Breast epithelium (tissue), 4 donors: ENCODE measurements at regions not wholly inside any gene's neighbourhood (a gene's known extent, or its start where the extent isn't known, plus 50 kb on each side); places are given as distances from the start of the nearest gene placed in this dataset.

Experiments
- DNase-seq, 2 donors: peaks; one replicate each; pipeline ENCODE4 v3.0.0-alpha.2; 2019; ENCODE audit warnings: low spot score in 2 of 2
- H3K27ac ChIP-seq, 2 donors: fragments of 200-600 bp; sonication (generic) in 1 of 2; one replicate each; pipeline ENCODE4 v1.5.1; 2016 to 2019; ENCODE audit warnings: mild to moderate bottlenecking in 1 of 2
- H3K27me3 ChIP-seq, 2 donors: fragments of 200-600 bp; sonication (generic) in 1 of 2; one replicate each; pipeline versions ENCODE4 v1.5.1 to v1.6.0; 2017 to 2019; ENCODE audit warnings: control low read depth in 1 of 2, mild to moderate bottlenecking in 1 of 2
- H3K36me3 ChIP-seq: fragments of 200-600 bp; one replicate; pipeline ENCODE4 v1.5.1; 2019
- H3K4me1 ChIP-seq, 2 donors: fragments of 200-600 bp; sonication (generic); one replicate each; pipeline ENCODE4 v1.5.1; 2016 to 2019; ENCODE audit warnings: control low read depth in 1 of 2
- H3K4me3 ChIP-seq, 3 donors: fragments of 200-600 bp; sonication (generic); 1 replicate in 2 of 3; 2 replicates in 1 of 3; pipeline ENCODE4 v1.5.1; 2016 to 2019; ENCODE audit warnings: mild to moderate bottlenecking in 3 of 3, moderate library complexity in 2 of 3
- H3K9me3 ChIP-seq, 2 donors: fragments of 200-600 bp; sonication (generic) in 1 of 2; one replicate each; pipeline ENCODE4 v1.5.1; 2016 to 2019; ENCODE audit warnings: control low read depth in 1 of 2
- POLR2A ChIP-seq: fragments of 450-650 bp; IDR thresholded peaks from one replicate; pipeline ENCODE4 v1.6.1; 2016; ENCODE audit warnings: antibody characterized with exemption, mild to moderate bottlenecking, moderate library complexity
- POLR2AphosphoS5 ChIP-seq, 3 donors: sonication (generic); formaldehyde crosslinking; IDR thresholded peaks; one replicate each; pipeline ENCODE4 v1.6.1; 2017; ENCODE audit warnings: antibody characterized with exemption in 3 of 3
- intact Hi-C: fragments of 100-400 bp; cut with DNase I; formaldehyde crosslinking; loops from one replicate; pipeline ENCODE4 v1.15.1; 2023; ENCODE audit warnings: low total_unique reads
- TF ChIP-seq, protein P1 (sequence below), 3 donors: fragments of 450-650 bp; IDR thresholded peaks; one replicate each; pipeline ENCODE4 v1.5.1; 2016 to 2017; ENCODE audit warnings: antibody characterized with exemption in 3 of 3, mild to moderate bottlenecking in 3 of 3, moderate library complexity in 3 of 3

GRCh38 chr5:152092580-152092979 lies 167.9 kb upstream of the GLRA1 start:
- H3K27ac ChIP-seq, result no peak overlapping the region
- H3K4me3 ChIP-seq, result no peak overlapping the region
- intact Hi-C loops, result no loop called here
- DNase-seq, result no peak
- H3K9me3 ChIP-seq, result no peaks in the 10 kb centered on the region
- H3K36me3 ChIP-seq, result no peaks in the 10 kb centered on the region
- TF ChIP-seq POLR2AphosphoS5 (IDR thresholded peaks at IDR 0.05) (no peak), POLR2A (no peak)
- TF ChIP-seq, protein P1, sequence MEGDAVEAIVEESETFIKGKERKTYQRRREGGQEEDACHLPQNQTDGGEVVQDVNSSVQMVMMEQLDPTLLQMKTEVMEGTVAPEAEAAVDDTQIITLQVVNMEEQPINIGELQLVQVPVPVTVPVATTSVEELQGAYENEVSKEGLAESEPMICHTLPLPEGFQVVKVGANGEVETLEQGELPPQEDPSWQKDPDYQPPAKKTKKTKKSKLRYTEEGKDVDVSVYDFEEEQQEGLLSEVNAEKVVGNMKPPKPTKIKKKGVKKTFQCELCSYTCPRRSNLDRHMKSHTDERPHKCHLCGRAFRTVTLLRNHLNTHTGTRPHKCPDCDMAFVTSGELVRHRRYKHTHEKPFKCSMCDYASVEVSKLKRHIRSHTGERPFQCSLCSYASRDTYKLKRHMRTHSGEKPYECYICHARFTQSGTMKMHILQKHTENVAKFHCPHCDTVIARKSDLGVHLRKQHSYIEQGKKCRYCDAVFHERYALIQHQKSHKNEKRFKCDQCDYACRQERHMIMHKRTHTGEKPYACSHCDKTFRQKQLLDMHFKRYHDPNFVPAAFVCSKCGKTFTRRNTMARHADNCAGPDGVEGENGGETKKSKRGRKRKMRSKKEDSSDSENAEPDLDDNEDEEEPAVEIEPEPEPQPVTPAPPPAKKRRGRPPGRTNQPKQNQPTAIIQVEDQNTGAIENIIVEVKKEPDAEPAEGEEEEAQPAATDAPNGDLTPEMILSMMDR (IDR thresholded peaks at IDR 0.05), result no peak
- H3K27me3 ChIP-seq, result no peaks in the 10 kb centered on the region
- no peaks in the 10 kb centered on the region for H3K4me1 ChIP-seq

DNA sequence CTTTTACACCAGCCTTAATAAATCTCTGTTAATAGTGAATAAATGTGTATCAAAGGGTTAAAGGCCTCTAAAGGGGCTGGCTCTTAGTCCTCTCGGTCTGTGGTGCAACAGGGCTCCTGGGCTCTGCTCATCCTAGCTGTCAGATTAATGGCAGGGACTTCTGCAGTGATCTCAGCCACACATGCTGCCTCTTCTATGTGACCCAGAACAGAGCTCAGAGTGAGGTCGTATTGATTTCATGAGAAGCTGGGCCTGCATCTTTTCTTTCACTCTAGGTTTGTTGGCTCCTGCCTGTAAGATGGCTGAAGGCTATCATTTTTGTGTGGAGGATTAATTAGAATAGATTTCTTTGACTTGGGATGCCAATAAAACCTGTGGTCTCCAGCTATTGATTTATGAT lies 165.0 kb upstream of the GLRA1 start:
- no peaks in the 10 kb centered on the region for H3K9me3 ChIP-seq
- H3K27ac ChIP-seq, result no peak overlapping the region
- TF ChIP-seq POLR2A, result no peak
- TF ChIP-seq, protein P1 (IDR thresholded peaks at IDR 0.05), result no peak
- TF ChIP-seq POLR2AphosphoS5 (IDR thresholded peaks at IDR 0.05), result no peak
- no peak overlapping the region for H3K4me3 ChIP-seq
- no peaks in the 10 kb centered on the region for H3K4me1 ChIP-seq
- H3K27me3 ChIP-seq, result no peaks in the 10 kb centered on the region
- H3K36me3 ChIP-seq, result no peaks in the 10 kb centered on the region
- DNase-seq, result no peak
- intact Hi-C loops, result loop anchor here (5.0 kb wide), 1 partner anchor 462 kb away; no protein-coding TSS in a partner anchor

- no peaks in the 10 kb centered on the region for H3K9me3 ChIP-seq
- no peak for DNase-seq
- no peaks in the 10 kb centered on the region for H3K27me3 ChIP-seq
- H3K4me1 ChIP-seq, result no peaks in the 10 kb centered on the region
- H3K36me3 ChIP-seq, result no peaks in the 10 kb centered on the region
- no peak overlapping the region for H3K27ac ChIP-seq
- H3K4me3 ChIP-seq, result no peak overlapping the region
- TF ChIP-seq, protein P1 (IDR thresholded peaks at IDR 0.05), result no peak
- TF ChIP-seq POLR2A (no peak), POLR2AphosphoS5 (IDR thresholded peaks at IDR 0.05) (no peak)
- intact Hi-C loops, result loop anchor here (5.0 kb wide), 1 partner anchor 459 kb away; no protein-coding TSS in a partner anchor
Measured at GRCh38 chr5:152086668-152087067, 162.0 kb upstream of the GLRA1 start.

GRCh38 chr5:152084476-152084875 lies 159.8 kb upstream of the GLRA1 start:
- no peaks in the 10 kb centered on the region for H3K27me3 ChIP-seq
- H3K9me3 ChIP-seq, result no peaks in the 10 kb centered on the region
- TF ChIP-seq POLR2A (no peak), POLR2AphosphoS5 (IDR thresholded peaks at IDR 0.05) (no peak)
- TF ChIP-seq, protein P1 (IDR thresholded peaks at IDR 0.05), result no peak
- intact Hi-C loops, result no loop called here
- no peak for DNase-seq
- no peaks in the 10 kb centered on the region for H3K4me1 ChIP-seq
- no peaks in the 10 kb centered on the region for H3K36me3 ChIP-seq
- no peak overlapping the region for H3K27ac ChIP-seq
- H3K4me3 ChIP-seq, result no peak overlapping the region

- no peak overlapping the region for H3K27ac ChIP-seq
- intact Hi-C loops, result no loop called here
- no peak overlapping the region for H3K4me3 ChIP-seq
- no peak for DNase-seq
- TF ChIP-seq POLR2AphosphoS5 (IDR thresholded peaks at IDR 0.05), result no peak
- TF ChIP-seq, protein P1 (IDR thresholded peaks at IDR 0.05), result no peak
- no peak for TF ChIP-seq POLR2A
- no peaks in the 10 kb centered on the region for H3K4me1 ChIP-seq
- H3K9me3 ChIP-seq, result no peaks in the 10 kb centered on the region
- no peaks in the 10 kb centered on the region for H3K36me3 ChIP-seq
- H3K27me3 ChIP-seq, result no peaks in the 10 kb centered on the region
Measured at GRCh38 chr5:152083231-152083630, 158.6 kb upstream of the GLRA1 start.
